ENCODE measurements at regions not wholly inside any gene's neighbourhood (a gene's known extent, or its start where the extent isn't known, plus 50 kb on each side); places are given as distances from the start of the nearest gene placed in this dataset.

DNA sequence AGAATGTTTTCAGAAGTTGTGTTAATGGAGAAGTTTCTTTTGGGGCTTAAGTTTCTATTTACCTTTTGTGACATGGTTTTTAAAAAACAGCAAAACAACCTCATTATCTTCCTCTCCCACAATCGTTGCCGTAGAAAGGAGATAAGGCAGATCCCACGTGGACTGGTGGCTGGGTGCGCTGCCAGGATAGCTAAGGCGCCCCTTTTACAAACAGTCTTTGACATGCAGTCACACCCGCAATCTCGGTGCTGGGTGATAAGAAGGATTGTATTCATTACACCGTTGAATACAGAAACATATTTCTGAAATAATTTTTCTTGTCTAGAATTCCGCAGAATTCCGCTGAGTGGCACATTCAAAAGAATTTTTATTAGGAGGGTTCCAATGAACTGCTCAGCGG is 271.1 kb downstream of the UQCRFS1 start:
- TF ChIP-seq POLR2A (IDR thresholded peaks at IDR 0.05), result no peak
- TF ChIP-seq, protein P1, sequence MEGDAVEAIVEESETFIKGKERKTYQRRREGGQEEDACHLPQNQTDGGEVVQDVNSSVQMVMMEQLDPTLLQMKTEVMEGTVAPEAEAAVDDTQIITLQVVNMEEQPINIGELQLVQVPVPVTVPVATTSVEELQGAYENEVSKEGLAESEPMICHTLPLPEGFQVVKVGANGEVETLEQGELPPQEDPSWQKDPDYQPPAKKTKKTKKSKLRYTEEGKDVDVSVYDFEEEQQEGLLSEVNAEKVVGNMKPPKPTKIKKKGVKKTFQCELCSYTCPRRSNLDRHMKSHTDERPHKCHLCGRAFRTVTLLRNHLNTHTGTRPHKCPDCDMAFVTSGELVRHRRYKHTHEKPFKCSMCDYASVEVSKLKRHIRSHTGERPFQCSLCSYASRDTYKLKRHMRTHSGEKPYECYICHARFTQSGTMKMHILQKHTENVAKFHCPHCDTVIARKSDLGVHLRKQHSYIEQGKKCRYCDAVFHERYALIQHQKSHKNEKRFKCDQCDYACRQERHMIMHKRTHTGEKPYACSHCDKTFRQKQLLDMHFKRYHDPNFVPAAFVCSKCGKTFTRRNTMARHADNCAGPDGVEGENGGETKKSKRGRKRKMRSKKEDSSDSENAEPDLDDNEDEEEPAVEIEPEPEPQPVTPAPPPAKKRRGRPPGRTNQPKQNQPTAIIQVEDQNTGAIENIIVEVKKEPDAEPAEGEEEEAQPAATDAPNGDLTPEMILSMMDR (IDR thresholded peaks at IDR 0.05), result no peak

Measured in vagina (tissue), 2 donors.